Stimulated activated CD8-positive, alpha-beta memory T cell treated with anti-CD3 and anti-CD28 coated beads, Interleukin-15, amount 100 ng/mL, for 1 hour (primary cell): ENCODE measurements at regions not wholly inside any gene's neighbourhood (a gene's known extent, or its start where the extent isn't known, plus 50 kb on each side); places are given as distances from the start of the nearest gene placed in this dataset.

Source experiments
- DNase-seq: peaks from one replicate; pipeline ENCODE4 v3.0.0-alpha.2; 2020; ENCODE audit warnings: low read depth

DNA sequence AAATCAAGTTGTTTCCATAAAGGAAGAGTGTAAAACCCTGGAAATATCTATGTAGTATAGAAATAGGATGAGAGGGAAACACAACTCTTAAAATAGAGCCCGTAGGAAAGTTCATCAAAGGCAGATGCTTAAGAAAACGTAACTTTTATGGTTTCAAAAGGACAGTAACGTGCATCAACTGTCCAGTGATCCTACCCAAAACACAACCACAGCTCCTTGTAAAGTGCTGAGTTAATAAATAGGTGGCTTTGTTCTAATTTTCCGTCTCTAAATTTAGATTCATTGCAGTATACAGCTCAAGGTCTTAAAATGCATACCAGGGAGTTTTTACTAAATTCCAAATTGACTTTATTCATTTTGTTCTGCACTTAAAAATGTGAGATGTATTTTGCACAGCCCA is 282.1 kb upstream of the ID2 start:
- no peak for DNase-seq

DNA sequence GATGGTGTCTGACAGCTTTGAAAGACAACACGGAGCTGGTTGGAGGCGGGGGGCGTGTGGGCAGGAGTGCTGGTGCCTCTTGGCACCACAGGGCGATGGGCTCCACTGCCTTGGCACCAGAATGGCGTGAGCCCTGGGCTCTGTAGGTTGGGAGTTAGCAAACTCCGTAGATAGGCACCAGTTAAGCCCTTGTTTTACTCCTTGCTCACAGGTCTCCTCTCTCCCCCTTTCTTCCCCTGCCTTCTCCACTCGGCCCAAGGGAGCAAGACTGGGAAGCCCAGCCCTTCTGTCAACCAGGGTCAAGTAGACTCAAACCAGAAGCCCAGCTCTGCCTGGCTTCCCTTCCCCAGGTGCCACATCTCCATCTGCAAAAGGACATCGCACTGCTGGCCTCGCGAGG is 281.7 kb upstream of the ID2 start:
- no peak for DNase-seq

DNA sequence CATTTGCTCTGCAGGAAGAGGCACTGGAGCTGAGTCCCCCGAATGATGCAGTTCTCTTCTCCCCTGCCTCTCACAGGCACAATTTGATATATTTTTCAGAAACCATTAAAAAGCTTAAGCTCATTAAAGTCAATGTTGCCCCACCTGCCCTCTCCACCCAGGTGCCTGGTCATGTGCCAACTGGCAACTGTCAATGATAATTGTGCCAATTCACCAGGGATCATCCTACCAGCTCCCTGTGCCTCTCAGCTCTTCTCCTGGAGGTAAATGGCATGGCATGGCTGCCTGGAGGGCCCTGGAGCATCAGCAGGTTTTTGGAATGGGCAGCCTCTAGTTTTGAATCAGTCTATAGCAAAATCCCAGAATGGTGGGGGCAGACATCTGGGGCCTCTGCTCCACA is 279.6 kb upstream of the ID2 start:
- DNase-seq, result no peak

DNA sequence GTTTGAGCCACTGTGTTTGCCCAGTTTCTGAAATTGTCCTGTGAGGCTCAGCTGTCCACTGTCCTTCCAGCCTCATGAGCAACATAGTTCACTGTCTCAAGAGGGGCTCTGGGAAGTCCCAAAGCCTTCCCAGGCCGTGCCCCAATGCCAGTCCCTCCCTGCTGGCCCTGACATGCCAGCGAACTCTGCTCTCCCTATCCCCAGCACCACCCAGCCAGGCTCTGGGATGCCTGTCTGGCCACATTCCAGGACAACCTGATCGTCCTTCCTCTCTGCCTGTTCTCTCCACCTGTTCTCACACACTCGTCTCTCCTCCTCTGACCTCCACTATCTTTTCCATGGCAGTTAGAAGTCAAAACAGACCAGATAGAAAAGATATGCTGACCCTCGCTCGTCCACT is 278.0 kb upstream of the ID2 start:
- no peak for DNase-seq

DNA sequence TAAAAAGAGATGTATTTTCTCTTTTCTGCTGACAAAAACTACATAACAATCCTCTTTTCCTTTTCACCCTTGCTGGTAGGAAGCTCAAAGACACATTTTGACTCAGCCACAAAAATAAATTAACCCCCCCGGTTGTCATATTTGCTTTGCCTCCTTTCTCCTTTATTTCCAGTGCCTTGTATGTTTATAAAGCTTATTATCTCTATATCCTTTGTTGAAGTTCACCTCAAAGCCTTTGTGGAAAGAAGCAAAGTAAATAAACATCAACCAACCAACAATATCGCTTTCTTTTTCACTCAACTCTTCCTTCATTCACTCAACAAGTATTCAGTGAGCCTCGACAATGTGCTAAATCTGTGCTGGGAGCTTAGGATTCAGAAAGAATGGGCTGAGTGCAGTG is 276.5 kb upstream of the ID2 start:
- no peak for DNase-seq

DNA sequence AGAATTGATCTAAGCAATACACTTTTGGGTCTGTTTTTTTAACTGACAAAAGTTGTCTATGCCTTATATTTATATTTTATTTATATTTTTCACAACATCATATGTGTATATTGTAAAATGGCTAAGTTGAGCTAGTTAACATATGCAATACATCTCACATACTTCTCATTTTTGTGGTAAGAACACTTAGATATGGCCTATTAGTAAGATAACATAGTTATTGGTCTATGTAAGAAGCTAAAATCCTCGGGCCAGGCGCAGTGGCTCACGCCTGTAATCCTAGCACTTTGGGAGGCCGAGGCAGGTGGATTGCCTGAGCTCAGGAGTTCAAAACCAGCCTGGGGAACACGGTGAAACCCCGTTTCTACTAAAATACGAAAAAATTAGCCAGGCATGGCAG is 275.6 kb upstream of the ID2 start:
- no peak for DNase-seq

DNA sequence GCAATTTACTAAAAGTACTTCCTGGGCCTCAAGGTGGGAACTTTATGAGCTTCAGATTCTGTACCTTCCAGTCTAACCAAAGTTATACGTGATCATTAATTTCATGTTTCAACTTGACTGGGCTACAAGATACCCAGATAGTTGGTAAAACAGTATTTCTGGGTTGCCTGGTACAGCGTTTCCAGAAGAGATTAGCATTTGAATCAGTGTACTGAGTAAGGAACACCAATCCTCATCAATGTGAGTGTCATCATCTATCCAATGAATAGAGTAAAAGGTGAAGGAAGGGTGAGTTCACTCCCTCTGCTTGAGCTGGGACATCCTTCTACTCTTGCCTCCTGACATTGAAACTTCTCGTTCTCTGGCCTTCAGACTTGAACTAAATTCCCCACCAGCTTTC is 274.5 kb upstream of the ID2 start:
- DNase-seq, result no peak

DNA sequence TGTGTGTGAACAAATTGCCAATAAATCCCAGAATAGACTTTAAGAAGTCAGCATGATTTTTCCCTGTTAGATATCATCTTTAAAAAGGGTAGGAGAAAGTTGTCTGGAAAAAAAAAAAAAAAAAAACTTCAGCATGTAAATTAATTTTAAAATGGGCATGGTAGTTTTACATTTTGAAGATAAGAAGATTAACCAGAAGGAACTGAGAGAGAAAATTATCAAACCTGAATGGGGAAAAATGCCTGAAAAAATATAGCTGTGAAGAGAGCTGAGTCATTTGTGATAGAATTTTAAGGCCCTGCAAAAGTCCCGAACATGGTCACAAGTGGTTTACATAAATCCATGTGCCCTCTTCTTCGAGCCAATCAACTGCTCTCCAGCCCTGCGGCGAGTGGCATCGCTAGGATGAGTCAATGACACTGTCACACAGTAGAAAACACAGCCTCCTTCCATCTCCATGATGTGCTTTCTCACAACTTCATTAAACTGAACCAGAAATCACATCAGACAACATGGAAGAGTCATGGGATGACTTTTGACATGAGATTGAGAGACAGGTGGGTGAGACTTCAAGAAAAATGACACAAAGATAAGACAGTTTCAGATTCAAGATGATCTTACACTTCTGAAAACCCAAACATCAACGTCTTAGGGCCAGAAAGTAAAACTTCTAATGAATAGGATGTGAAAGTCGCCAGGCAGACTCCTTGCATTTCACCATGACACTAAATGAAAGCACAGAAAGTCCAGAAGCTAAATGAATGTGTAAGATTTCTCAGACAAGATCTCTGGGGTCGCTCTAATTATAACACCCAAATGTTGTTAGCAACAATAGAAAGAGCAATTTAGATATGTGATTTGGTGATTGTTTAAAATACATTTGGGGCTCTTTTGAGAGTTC is 273.0 kb upstream of the ID2 start:
- no peak for DNase-seq

- no peak for DNase-seq
These were observed 272.2 kb upstream of the ID2 start for GRCh38 chr2:8409461-8410260.

GRCh38 chr2:8412082-8412481 is 269.8 kb upstream of the ID2 start:
- DNase-seq, result no peak

GRCh38 chr2:8412586-8412985 is 269.3 kb upstream of the ID2 start:
- DNase-seq, result no peak

GRCh38 chr2:8413589-8414135 is 268.2 kb upstream of the ID2 start:
- no peak for DNase-seq

DNA sequence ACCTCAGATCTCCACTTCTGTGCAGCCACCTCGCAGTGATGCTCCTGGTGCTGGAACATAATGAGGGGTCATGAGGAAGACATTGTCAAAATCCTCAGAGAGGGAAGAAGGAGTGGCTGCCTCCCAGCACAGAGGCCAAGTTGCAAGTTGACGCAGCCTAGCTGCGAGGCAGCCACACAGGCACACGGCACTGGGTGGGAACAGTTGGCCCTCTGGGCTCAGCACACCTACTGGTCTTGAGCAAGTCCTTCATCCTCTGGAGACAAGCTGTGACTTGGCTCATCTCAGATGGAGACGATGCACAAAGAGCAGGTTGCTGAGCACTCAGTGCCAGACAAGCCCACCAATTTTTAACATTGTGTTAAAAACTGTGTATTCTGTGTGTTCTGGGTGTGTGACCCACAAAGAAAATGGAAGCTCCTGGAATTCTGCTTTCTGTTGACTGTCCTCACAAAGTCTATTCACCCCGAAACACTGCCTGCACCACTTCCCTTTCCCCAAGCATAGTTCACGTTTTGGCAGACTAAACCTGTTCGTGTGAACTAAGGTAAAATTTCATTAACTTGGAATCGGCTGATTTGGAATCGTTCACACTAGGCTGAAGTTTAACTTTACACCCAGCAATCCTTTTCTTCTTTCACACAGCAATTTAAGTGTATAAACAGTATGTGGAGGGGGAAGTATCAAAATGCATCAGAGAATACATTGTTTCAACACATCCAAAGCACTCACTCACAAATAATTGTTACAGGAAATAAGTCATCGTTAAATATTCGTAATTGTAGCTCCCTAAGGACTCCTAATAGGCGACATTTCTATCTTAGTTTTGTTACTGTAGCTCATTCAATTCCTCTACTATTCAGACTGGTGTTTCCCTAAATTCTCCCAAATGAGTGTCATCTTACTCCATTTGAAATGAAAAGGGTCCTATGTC is 266.6 kb upstream of the ID2 start:
- no peak for DNase-seq

DNA sequence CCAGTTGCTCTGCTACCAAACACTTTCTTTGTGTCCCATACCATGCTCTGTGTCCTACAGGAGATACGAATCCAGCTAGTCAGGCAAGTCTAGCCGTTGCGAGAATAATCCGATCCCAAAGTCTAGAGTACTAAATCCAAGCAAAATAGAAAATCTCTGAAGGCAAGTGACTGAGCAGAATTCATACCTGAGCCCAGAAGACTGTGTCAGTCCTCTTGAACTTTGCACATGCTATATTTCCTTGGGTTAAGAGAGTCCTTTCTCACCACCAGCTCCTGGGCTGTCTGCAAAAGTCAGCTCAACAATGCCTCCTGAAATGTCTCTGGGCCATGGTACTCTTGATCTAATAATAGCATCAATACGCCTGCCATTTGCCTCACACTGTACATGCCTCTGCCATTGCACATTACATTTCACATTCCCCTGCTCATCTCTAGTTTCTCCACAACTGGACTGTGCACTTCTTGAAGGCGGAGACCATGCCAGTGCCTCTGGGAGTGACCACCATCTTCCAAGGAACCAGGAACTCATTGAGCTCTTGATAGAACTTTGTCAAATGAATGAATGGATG is 265.8 kb upstream of the ID2 start:
- DNase-seq, result no peak

DNA sequence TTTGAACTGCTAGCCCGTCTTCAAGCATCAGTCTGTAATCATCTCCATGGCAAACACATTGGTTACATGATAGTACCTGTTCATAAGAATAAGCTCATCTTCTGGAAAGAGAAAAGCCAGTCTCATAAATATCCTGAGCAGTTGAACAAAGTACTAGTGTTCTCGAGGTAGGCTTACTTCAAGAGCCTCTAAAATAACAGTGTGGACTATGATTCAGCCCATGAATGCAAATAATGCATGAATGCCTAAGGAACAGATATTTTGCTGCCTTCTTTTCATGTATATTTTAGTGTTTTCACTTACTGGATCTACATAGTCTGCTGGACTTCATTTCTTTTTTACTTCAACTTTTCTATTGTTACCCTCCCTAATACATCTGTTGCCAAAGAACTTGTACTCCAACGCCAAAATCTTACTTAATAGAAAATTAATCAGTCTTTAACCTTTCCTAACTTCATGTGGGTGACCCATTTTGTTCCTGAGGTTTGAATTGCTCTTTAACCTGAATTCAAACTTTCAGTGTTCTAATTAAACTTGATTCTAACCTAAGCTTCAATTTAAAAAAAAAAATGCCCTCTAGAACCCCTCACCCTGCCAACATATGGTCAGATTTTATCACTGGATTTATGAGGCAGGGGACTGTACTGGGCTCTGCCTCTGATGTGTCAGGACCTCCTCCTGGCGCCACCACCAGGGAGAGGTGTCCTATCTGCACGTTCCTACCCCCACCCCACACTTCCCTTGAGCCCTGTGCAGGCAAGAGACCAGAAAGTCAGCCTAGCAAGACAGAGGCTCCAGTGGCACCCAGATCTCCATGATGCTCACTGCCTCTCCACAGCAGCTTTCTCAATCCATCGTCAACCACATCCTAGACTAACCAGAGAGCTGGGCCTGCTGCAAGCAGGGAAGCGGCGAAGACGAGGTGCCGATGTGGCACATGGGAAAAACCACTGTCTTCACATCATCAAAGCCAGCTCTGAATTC is 264.7 kb upstream of the ID2 start:
- DNase-seq, result no peak

DNA sequence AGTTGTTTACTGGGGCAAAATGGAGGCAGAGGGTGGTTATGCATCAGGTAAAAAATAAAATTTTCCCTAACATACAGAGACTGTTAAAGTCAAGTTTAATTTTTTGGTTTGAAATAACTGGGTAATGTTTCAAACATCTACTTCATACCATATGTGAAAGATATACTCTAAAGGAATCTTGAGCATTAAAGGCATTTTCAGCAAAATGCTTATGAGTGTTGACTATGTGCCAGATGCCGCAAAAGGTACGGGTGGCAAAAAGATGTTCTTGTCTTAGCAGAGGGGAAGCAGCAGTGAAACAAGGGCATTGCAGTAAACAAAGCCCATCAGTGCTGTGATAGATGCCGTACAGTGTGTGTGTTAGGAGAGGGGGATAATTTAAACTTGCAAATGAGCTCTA is 263.1 kb upstream of the ID2 start:
- no peak for DNase-seq

- no peak for DNase-seq
These were observed 260.0 kb upstream of the ID2 start for GRCh38 chr2:8421658-8422449.

GRCh38 chr2:8422450-8422800 is 259.4 kb upstream of the ID2 start:
- no peak for DNase-seq

GRCh38 chr2:8424997-8425900 is 256.6 kb upstream of the ID2 start:
- DNase-seq, result peak; percentile 6
